22Rv1 (cell line): ENCODE measurements at regions not wholly inside any gene's neighbourhood (a gene's known extent, or its start where the extent isn't known, plus 50 kb on each side); places are given as distances from the start of the nearest gene placed in this dataset.

Experiments used
- CTCF ChIP-seq: fragments of 450-650 bp; IDR thresholded peaks from 2 replicates; pipeline ENCODE4 v1.5.1; 2017; ENCODE audit warnings: mild to moderate bottlenecking
- ZFX ChIP-seq: fragments of 450-650 bp; IDR thresholded peaks from 2 replicates; pipeline ENCODE4 v1.6.1; 2017; ENCODE audit warnings: antibody characterized with exemption, borderline replicate concordance

GRCh38 chr3:166661621-166662020 lies 718.5 kb downstream of the ZBBX start:
- TF ChIP-seq CTCF (no peak), ZFX (no peak)
